Endothelial cell of umbilical vein (primary cell): ENCODE measurements at regions not wholly inside any gene's neighbourhood (a gene's known extent, or its start where the extent isn't known, plus 50 kb on each side); places are given as distances from the start of the nearest gene placed in this dataset.

Source experiments
- BruUV-seq: library from RNA; stranded (reverse); fragments of 400-500 nt; replicated peaks from 2 replicates; lab custom pipeline; 2021; lab: Mats Ljungman, UMichigan
- CTCF ChIA-PET: fragments of 300-600, 350-600 bp; sonication (Branson Sonifier 250); formaldehyde crosslinking; loops from one replicate; lab custom pipeline; 2021; ENCODE audit warnings: antibody characterized with exemption, inconsistent platforms; lab: Charles Lee
- POLR2A ChIA-PET: fragments of 300-600, 350-600 bp; sonication (Branson Sonifier 250); formaldehyde crosslinking; loops from one replicate; lab custom pipeline; 2021; ENCODE audit warnings: antibody characterized with exemption, inconsistent platforms; lab: Charles Lee
- DNase-seq: peaks from one replicate; pipeline ENCODE4 v3.0.0-alpha.2; 2011; ENCODE audit warnings: low read depth, low spot score
- FAIRE-seq: peaks from 2 replicates; lab custom pipeline; 2011; peaks lifted over from hg19 to GRCh38; lab: Jason Lieb, UNC
- H2AFZ ChIP-seq: 2 replicates; pipeline ENCODE4 v1.6.0; 2012; ENCODE audit warnings: low read depth, low read length, control low read depth, inconsistent platforms
- H3K27ac ChIP-seq: 2 replicates; pipeline ENCODE4 v1.5.1; 2011; ENCODE audit warnings: low read depth, mild to moderate bottlenecking, control low read depth, low read length, moderate library complexity; ENCODE audit not compliant: insufficient read depth
- H3K27me3 ChIP-seq, 2 experiments: 2 replicates each; pipeline versions ENCODE4 v1.6.0 to v1.6.1; 2011; ENCODE audit warnings: low read length in 2 of 2, mixed read lengths in 1 of 2; ENCODE audit not compliant: control insufficient read depth in 2 of 2, insufficient read depth in 2 of 2
- H3K36me3 ChIP-seq, 2 experiments: 2 replicates in 1 of 2; 3 replicates in 1 of 2; pipeline ENCODE4 v1.5.1; 2011; ENCODE audit warnings: low read length in 2 of 2, mild to moderate bottlenecking in 1 of 2, moderate library complexity in 1 of 2; ENCODE audit not compliant: control insufficient read depth in 2 of 2, insufficient read depth in 2 of 2; ENCODE audit errors: extremely low read depth in 1 of 2
- H3K4me1 ChIP-seq: 3 replicates; pipeline ENCODE4 v1.5.1; 2011; ENCODE audit warnings: mild to moderate bottlenecking, low read length; ENCODE audit not compliant: control insufficient read depth, insufficient read depth; ENCODE audit errors: extremely low read depth
- H3K4me2 ChIP-seq: 2 replicates; pipeline ENCODE4 v1.6.1; 2011; ENCODE audit warnings: low read length, control low read depth, mixed read lengths; ENCODE audit not compliant: insufficient read depth
- H3K4me3 ChIP-seq, 3 experiments: fragments of 200-600 bp in 1 of 3; sonication (generic), shearing (Covaris generic) in 1 of 3; replicated peaks in 1 of 3; 2 replicates each; pipeline ENCODE4 v1.5.1; 2011 to 2016; ENCODE audit warnings: control low read depth in 3 of 3, low read length in 3 of 3, mild to moderate bottlenecking in 2 of 3, inconsistent platforms in 1 of 3, low read depth in 1 of 3, moderate library complexity in 1 of 3; ENCODE audit not compliant: insufficient read depth in 1 of 3
- H3K79me2 ChIP-seq: 2 replicates; pipeline ENCODE4 v1.6.0; 2012; ENCODE audit warnings: low read length, inconsistent platforms; ENCODE audit not compliant: control insufficient read depth, insufficient read depth
- H3K9ac ChIP-seq: replicated peaks from 2 replicates; pipeline ENCODE3; 2011; ENCODE audit warnings: low read length, control low read depth; ENCODE audit not compliant: insufficient read depth; ENCODE audit errors: extremely low read depth
- H3K9me1 ChIP-seq: replicated peaks from 3 replicates; pipeline ENCODE4 v1.6.0; 2011; ENCODE audit warnings: mild to moderate bottlenecking, low read length; ENCODE audit not compliant: control insufficient read depth, insufficient read depth; ENCODE audit errors: extremely low read depth
- H3K9me3 ChIP-seq: replicated peaks from 2 replicates; pipeline ENCODE4 v1.5.1; 2012; ENCODE audit warnings: low read length, inconsistent platforms; ENCODE audit not compliant: control insufficient read depth, insufficient read depth
- H4K20me1 ChIP-seq: replicated peaks from 2 replicates; pipeline ENCODE3; 2011; ENCODE audit warnings: mild to moderate bottlenecking, low read length; ENCODE audit not compliant: control insufficient read depth, insufficient read depth; ENCODE audit errors: extremely low read depth
- CTCF ChIP-seq, 2 donors: IDR thresholded peaks; 1 replicate in 1 of 2; 2 replicates in 1 of 2; pipeline ENCODE4 v1.5.1; 2011; ENCODE audit warnings: low read length in 2 of 2, mild to moderate bottlenecking in 2 of 2, moderate library complexity in 2 of 2, control low read depth in 1 of 2, inconsistent platforms in 1 of 2, low read depth in 1 of 2; ENCODE audit not compliant: insufficient read depth in 1 of 2; ENCODE audit errors: extremely low read depth in 1 of 2
- EZH2 ChIP-seq: IDR thresholded peaks from 2 replicates; pipeline ENCODE4 v1.6.1; 2012; ENCODE audit warnings: borderline replicate concordance, low read depth, mild to moderate bottlenecking, moderate library complexity, low read length, inconsistent platforms; ENCODE audit not compliant: severe bottlenecking
- FOS ChIP-seq: IDR thresholded peaks from 2 replicates; pipeline ENCODE4 v1.6.1; 2011; ENCODE audit warnings: mild to moderate bottlenecking, low read length, moderate library complexity, borderline replicate concordance; ENCODE audit not compliant: insufficient read depth
- GATA2 ChIP-seq: IDR thresholded peaks from 2 replicates; pipeline ENCODE4 v1.7.0; 2011; ENCODE audit warnings: low read depth, mild to moderate bottlenecking, moderate library complexity, mixed read lengths, low read length; ENCODE audit not compliant: insufficient read length, insufficient read depth
- JUN ChIP-seq: IDR thresholded peaks from 2 replicates; pipeline ENCODE4 v1.6.1; 2011; ENCODE audit warnings: borderline replicate concordance, low read depth; ENCODE audit not compliant: insufficient read length, insufficient read depth
- MAX ChIP-seq: IDR thresholded peaks from 2 replicates; pipeline ENCODE4 v1.6.1; 2011; ENCODE audit not compliant: insufficient read depth, insufficient read length
- MYC ChIP-seq: IDR thresholded peaks from one replicate; pipeline ENCODE4 v1.6.1; 2011; ENCODE audit warnings: mild to moderate bottlenecking, low read depth, low read length
- POLR2A ChIP-seq: IDR thresholded peaks from 2 replicates; pipeline ENCODE4 v1.6.1; 2012; ENCODE audit warnings: low read depth, mild to moderate bottlenecking, control low read depth, low read length
- POLR2AphosphoS5 ChIP-seq: IDR thresholded peaks from 2 replicates; pipeline ENCODE4 v1.6.1; 2012; ENCODE audit warnings: low read depth, mild to moderate bottlenecking, control low read depth, low read length, moderate library complexity; ENCODE audit not compliant: insufficient read depth
- dilution Hi-C: fragments of 300-500 bp; cut with MboI; formaldehyde crosslinking; loops from one replicate; pipeline ENCODE4 v1.15.0; 2019; ENCODE audit warnings: low sequenced_read_pairs; ENCODE audit not compliant: extremely low pct_ligation_motif_present
- intact Hi-C: fragments of 100-400 bp; cut with micrococcal nuclease; formaldehyde crosslinking; loops from one replicate; pipeline ENCODE4 v1.10.0; 2022

GRCh38 chr7:9186730-9187129, 753.3 kb downstream of the NXPH1 start:
- CTCF ChIA-PET = no interaction called here
- DNase-seq = no peak
- H3K36me3 ChIP-seq = no peaks in the 10 kb centered on the region
- no peak overlapping the region for H3K9ac ChIP-seq
- no peak overlapping the region for H3K4me2 ChIP-seq
- dilution Hi-C loops = no loop called here
- intact Hi-C loops = no loop called here
- H3K79me2 ChIP-seq = no peaks in the 10 kb centered on the region
- no peaks in the 10 kb centered on the region for H3K4me1 ChIP-seq
- POLR2A ChIA-PET = no interaction called here
- H4K20me1 ChIP-seq = no peaks in the 10 kb centered on the region
- no peak overlapping the region for H2AFZ ChIP-seq
- H3K27me3 ChIP-seq = no peaks in the 10 kb centered on the region
- H3K27ac ChIP-seq = no peak overlapping the region
- TF ChIP-seq EZH2 (no peak), JUN (no peak), POLR2A (no peak), CTCF (IDR thresholded peaks at IDR 0.05; ENCODE audit: extremely low read depth in 1 of 2, insufficient read depth in 1 of 2, low read depth in 1 of 2, low read length in 2 of 2) (no peak), GATA2 (no peak), MAX (no peak), MYC (no peak), FOS (no peak), POLR2AphosphoS5 (no peak)
- no peak for FAIRE-seq
- peaks cover 2% of the 10 kb centered on the region for H3K9me3 ChIP-seq
- BruUV-seq = no TSS peak
- no peak overlapping the region for H3K4me3 ChIP-seq
- no peaks in the 10 kb centered on the region for H3K9me1 ChIP-seq
